Left colon (tissue), 2 donors: ENCODE measurements at regions not wholly inside any gene's neighbourhood (a gene's known extent, or its start where the extent isn't known, plus 50 kb on each side); places are given as distances from the start of the nearest gene placed in this dataset.
"Not testable (repeated sequence)": the region's sequence is repeated elsewhere in the genome, so short reads cannot be mapped to it uniquely, and the experiment has no call there.

ENCODE experiments used
- ATAC-seq: fragments of 200-7000 bp; cut with Tn5 transposase; one replicate; pipeline ENCODE4 v1.9.1; 2020; ENCODE audit warnings: mild to moderate bottlenecking, moderate library complexity
- DNase-seq, 2 donors: peaks; one replicate each; pipeline ENCODE4 v3.0.0-alpha.2; 2020
- intact Hi-C, 2 donors: fragments of 100-400 bp; cut with DNase I in 1 of 2; cut with micrococcal nuclease in 1 of 2; formaldehyde crosslinking; loops; one replicate each; pipeline versions ENCODE4 v1.11.2 to v1.14.0; 2022; cut with DNase I, micrococcal nuclease
- donor health status: DM: no; HTN: no; CAD: no.
- donor health status: DM: yes; HTN: yes; CAD: no.

DNA sequence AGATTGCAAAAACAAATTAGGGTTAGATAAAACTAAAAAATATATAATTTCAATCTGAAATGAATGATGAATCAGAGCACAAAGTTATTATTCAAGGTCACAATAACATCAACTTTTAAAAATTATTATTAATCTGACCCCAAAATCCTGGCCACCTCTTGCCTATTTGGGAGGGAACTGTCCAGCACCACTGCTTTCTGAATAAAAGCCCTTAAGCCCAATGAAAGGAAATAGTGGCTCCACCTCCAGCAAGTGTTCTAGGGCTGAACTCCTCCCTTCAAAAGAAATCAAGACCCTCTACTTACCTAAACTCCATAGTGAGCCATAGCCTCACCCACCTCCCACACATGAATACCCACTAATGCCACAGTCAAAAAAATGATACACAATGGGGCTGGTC lies 208.2 kb downstream of the PARM1 start:
- no peak for DNase-seq
- intact Hi-C loops: no loop called here
- ATAC-seq: no peak

DNA sequence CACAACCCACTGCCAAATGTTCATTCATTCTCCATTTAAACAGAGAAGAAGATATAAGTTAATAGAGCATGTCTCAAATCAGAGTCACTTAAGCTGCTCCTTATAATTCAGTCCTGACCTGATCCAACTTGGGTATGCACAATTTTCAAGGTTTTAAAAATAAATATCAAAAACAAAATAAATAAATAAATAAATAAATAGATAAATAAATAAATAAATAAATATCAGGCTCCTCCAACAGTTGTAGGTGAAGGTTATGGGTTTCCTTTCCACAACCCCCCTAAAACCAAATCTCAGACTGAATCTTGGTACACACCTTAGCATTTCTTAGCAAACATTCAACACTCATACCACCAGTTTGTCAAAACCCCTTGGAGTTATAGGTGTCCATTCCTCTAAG lies 204.4 kb downstream of the PARM1 start:
- intact Hi-C loops: no loop called here
- ATAC-seq: no peak
- no peak for DNase-seq

DNA sequence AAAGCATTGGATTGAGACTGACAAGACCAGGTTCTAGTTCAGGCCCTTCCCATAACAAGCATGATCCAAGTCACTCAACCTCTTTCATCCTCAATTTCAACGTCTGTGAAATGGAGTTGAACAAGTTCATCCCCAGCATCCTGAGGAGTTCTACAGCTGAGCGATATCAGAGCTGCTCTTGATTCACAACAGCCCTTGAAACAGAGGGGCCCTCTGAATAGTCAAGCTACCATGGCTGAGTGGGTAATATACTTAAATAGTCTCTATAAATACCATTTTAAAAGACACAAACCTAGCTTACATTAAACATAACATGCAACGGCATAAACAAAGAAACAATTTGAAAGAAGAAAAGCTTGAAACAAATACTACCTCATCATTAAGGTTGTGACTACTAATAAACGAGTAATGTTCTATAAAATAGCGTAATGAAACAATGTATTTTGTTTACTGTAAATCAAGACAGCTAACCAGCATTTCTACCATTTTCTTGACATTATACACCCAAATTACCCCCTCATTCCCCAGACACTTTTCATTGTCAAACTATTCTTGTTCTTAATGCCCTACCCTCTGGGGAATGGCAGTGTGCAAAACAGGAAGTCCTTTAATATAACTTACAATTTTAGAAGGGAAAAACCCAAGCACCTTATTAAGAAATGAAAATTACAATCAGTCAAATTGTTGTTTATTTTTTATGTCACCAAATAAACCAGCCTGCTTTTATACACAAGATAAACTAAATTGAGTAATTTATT lies 202.3 kb downstream of the PARM1 start:
- intact Hi-C loops: no loop called here
- no peak for ATAC-seq
- DNase-seq: no peak

DNA sequence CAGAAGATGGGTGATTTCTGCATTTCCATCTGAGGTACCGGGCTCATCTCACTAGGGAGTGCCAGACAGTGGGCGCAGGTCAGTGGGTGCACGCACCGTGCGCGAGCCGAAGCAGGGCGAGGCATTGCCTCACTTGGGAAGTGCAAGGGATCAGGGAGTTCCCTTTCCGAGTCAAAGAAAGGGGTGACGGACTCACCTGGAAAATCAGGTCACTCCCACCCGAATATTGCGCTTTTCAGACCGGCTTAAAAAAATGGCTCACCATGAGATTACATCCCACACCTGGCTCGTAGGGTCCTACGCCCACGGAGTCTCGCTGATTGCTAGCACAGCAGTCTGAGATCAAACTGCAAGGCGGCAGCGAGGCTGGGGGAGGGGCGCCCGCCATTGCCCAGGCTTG lies 194.0 kb downstream of the PARM1 start:
- ATAC-seq (peak; percentile 48), DNase-seq (peak in 1 of 2 donors; percentile 16)
- intact Hi-C loops: not testable (repeated sequence)

DNA sequence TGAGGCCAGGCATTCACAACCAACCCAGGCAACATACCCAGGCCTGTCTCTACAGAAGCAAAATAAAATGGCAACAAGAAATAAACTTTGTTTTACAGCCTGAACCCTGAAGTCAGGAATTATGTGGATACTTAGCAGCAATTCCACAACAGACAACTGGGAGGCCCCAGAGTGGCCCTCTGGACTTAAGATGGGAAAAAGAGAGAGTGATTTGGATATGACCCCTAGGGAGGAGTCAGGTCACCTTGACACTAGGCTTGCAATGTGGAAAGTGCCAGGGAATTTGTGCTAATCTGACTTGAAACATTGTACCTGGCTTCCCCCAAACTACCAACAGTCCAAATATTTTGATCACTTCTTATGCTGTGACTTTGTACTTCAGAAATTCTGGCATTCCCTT lies 193.1 kb downstream of the PARM1 start:
- ATAC-seq (peak; percentile 54), DNase-seq (no peak)
- intact Hi-C loops: no loop called here

DNA sequence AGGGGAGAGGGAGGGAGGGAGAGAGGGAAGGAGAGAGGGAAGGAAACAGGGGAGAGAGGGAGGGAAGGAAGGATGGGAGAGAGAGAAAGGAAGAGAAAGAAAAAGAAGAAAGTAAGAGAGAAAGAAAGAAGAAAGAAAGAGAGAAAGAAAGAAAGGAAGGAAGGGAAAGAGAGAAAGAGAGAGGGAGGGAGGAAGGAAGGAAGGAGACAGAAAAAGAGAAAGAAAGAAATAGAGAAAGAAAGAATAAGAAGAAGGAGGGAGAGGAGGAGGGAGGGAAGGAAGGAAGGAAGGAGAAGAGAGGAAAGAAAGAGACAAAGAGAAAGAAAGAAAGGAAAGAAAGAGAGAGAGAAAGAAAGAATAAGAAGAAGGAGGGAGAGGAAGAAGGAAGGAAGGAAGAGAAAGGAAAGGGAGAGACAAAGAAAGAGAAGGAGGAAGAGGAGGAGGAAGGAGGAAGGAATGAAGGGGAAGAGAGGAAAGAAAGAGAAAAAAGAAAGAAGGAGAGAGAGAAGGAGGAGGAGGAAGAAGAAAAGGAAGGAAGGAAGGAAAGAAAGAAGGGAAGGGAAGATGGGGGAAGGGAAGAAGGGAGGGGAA lies 189.6 kb downstream of the PARM1 start:
- DNase-seq: no peak
- intact Hi-C loops: no loop called here
- ATAC-seq: no peak

DNA sequence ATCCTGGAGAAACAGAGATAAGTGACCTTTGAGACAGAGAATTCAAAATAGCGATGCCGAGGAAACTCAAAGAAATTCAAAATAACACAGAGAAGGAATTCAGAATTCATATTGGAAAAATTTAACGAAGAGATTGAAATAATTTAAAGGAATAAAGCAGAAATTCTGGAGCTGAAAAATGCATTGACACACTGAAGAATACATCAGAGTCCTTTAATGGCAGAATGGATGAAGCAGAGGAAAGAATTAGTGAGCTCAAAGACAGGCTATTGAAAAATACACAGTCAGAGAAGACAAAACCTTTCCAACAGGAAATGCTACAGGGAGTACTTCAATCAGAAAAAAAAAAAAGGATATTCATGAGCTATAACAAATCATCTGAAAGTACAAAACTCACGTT lies 185.8 kb downstream of the PARM1 start:
- DNase-seq (no peak), ATAC-seq (no peak)
- intact Hi-C loops: no loop called here

DNA sequence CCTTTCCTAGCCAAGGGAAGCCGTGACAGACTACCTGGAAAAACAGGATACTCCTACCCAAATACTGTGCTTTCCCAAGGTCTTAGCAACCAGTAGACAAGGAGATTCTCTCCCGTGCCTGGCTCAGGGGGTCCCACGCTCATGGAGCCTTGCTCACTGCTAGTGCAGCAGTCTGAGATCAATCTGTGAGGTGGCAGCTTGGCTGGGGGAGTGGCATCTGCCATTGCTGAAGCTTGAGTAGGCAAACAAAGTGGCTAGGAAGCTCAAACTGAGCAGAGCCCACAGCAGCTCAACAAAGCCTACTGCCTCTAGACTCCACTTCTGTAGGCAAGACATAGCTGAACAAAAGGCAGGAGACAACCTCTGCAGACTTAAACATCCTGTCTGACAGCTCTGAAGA lies 177.1 kb downstream of the PARM1 start:
- no peak for DNase-seq
- no peak for ATAC-seq
- intact Hi-C loops: no loop called here

DNA sequence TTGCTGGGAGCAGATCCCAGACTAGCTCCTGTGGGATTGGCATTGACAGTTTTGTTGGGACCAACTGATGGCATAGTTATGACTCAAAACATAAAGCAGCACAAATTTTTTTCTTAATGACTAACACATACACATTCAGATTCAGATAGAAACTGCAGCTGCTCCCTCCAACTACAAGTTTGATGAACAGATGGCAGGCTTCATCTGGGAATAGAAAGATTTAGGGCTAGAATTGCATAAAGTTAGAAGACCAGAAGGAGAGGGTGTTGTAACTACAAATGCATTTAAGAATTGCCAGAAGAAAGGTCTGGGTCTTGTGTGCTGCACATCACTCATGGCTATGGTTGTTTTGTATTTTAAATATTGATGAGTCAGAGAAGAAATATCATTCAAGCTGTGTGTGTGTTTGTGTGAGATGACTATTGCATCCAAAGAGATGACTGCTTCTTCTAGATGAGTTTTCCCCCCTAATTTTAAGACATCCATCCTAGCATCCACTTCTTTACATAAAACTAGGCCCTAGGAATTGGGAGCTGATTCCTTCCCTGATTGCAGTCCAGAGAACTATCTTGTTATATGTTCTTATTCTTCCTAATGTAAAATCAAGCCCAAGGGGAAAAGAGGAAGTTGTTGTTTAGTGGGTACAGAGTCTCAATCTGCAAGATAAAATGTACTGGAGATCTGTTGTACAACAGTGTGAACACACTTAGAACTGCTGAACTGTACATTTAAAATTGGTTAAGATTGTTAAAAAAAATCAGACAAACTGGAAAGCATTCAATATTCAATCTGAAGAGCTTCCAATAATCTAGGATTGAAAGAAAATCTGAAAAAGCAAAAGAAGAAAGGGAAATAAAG lies 175.1 kb downstream of the PARM1 start:
- ATAC-seq (no peak), DNase-seq (no peak)
- intact Hi-C loops: no loop called here

DNA sequence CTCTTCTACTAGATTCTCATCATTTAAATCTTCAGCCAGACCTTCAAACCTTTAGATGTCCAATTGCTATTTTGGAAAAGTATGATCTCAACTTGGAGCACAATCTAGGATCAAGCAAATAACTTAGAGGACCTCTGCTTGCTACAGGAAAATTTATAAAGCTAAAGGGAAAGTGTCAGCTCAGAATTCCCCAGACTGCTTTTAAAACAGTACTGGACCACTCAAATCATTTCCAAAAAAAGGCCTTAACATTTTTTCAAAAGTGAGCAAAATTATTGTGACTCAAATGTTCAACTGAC lies 169.8 kb downstream of the PARM1 start:
- no peak for ATAC-seq
- intact Hi-C loops: no loop called here
- DNase-seq: no peak

DNA sequence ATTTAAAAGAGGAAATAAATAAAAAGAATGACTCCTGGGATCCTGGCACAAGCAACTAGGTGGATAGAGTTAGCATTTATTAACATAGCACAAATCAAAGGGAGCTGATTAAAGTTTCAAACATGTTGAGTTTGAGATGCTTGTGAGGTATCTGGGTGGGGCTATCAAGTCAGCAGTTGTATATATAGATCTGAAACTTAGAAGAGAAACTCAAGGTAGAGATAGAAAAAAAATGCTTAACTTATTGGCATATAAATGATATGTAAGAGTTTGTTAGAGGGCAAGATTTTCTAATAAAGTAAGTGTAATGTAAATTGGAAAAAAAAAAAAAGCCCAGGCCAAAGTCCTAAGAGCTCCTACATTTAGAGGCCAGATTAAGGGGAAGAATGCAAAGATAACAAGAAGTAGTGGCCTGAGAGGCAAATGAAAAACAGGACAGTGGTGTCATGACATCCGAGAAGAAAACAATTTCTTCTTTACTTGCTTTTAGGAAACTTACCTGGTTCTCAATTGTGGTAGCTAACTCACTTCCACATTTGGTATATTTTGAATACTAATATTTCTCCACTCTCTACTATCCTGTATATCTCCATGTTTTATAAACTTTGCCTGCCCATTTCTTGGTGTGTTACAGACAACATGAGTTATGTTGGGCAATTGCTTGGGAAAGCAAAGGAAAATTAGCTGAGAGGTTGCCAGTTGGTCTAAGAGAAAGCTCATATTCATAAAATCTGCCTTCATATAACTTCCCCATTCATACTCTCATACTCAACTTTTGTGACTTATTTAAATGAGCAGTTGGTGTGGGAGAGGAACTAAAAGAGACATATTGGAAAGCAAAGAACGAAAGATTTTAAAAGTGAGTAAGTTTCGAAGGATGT lies 169.2 kb downstream of the PARM1 start:
- ATAC-seq: no peak
- intact Hi-C loops: no loop called here
- DNase-seq: no peak
